ENCODE measurements at regions not wholly inside any gene's neighbourhood (a gene's known extent, or its start where the extent isn't known, plus 50 kb on each side); places are given as distances from the start of the nearest gene placed in this dataset.

- peaks cover 3 to 15% (median 6%) of the 10 kb centered on the region in 4 donors for H3K4me1 ChIP-seq
- intact Hi-C loops (cut with DNase I; ENCODE audit: low total_unique reads) = no loop called here
- H3K27ac ChIP-seq = no peak overlapping the region
- 56 to 65% methylated on average over 3 to 5 of the region's 5 CpGs for WGBS, 2 donors (ENCODE audit: low coverage in 1 of 2)
- no peak overlapping the region for H3K4me3 ChIP-seq
- no peak for DNase-seq
- TF ChIP-seq POLR2AphosphoS5 (IDR thresholded peaks at IDR 0.05) = no peak
- TF ChIP-seq POLR2A (IDR thresholded peaks at IDR 0.05) = no peak
- TF ChIP-seq CTCF (IDR thresholded peaks at IDR 0.05) = no peak
- TF ChIP-seq EP300 (IDR thresholded peaks at IDR 0.05; ENCODE audit: low read depth) = no peak
- H3K36me3 ChIP-seq = no peaks in the 10 kb centered on the region
- no peaks in the 10 kb centered on the region for H3K9me3 ChIP-seq
- in situ Hi-C loops (cut with MboI; ENCODE audit: low pct_ligation_motif_present in 1 of 4, low pct_unique_long_range_greater_than_20kb in 1 of 4, low sequenced_read_pairs in 3 of 4) = no loop called here
- no peaks in the 10 kb centered on the region for H3K27me3 ChIP-seq
Observed at GRCh38 chr7:35550831-35551230, 144.1 kb downstream of the HERPUD2 start.

- no peak for TF ChIP-seq EP300 (IDR thresholded peaks at IDR 0.05; ENCODE audit: low read depth)
- TF ChIP-seq POLR2A (IDR thresholded peaks at IDR 0.05) = no peak
- Histone ChIP-seq H3K4me3 (no peak overlapping the region), H3K36me3 (no peaks in the 10 kb centered on the region), H3K27me3 (no peaks in the 10 kb centered on the region), H3K4me1 (peaks cover 3 to 15% (median 6%) of the 10 kb centered on the region in 4 donors), H3K27ac (no peak overlapping the region), H3K9me3 (no peaks in the 10 kb centered on the region)
- DNase-seq = no peak
- intact Hi-C loops (cut with DNase I; ENCODE audit: low total_unique reads) = no loop called here
- in situ Hi-C loops (cut with MboI; ENCODE audit: low pct_ligation_motif_present in 1 of 4, low pct_unique_long_range_greater_than_20kb in 1 of 4, low sequenced_read_pairs in 3 of 4) = loop anchor here in 2 of 4 donors (25.0 kb wide), 1 partner anchor 362 kb away; no protein-coding TSS in a partner anchor
- 86% methylated on average over 3 of the region's 3 CpGs; no CpG with 5 or more reads in 1 of the 2 donors for WGBS, 2 donors (ENCODE audit: low coverage in 1 of 2)
Observed at GRCh38 chr7:35549781-35550180, 145.2 kb downstream of the HERPUD2 start.

DNA sequence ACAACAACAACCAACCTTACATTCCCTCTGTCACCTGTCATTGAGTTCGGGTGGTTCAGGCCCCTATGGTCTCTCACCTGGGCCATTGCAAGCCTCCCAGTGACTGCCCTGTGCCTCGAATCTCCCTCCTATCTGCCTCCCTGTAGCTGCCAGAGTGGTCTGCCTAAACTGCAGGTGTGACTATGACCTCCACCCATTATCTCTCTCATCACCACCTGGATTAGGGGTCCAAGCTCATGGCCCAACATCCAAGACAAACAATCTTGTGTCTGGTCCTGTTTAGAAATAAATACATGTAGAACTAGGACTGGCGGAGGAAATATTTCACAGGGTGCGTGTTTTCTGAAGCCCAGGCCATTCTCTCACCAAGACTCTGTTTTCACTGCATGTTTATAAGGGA is 146.6 kb downstream of the HERPUD2 start:
- Histone ChIP-seq H3K36me3 (no peaks in the 10 kb centered on the region), H3K27me3 (no peaks in the 10 kb centered on the region), H3K27ac (no peak overlapping the region), H3K4me3 (no peak overlapping the region), H3K4me1 (peaks cover 0 to 9% (median 3%) of the 10 kb centered on the region in 4 donors), H3K9me3 (no peaks in the 10 kb centered on the region)
- in situ Hi-C loops (cut with MboI; ENCODE audit: low pct_ligation_motif_present in 1 of 4, low pct_unique_long_range_greater_than_20kb in 1 of 4, low sequenced_read_pairs in 3 of 4) (loop anchor here in 2 of 4 donors (25.0 kb wide), 1 partner anchor 361 kb away; no protein-coding TSS in a partner anchor), intact Hi-C loops (cut with DNase I; ENCODE audit: low total_unique reads) (no loop called here)
- WGBS, 2 donors (ENCODE audit: low coverage in 1 of 2) = 82 to 90% methylated on average over 3 to 4 of the region's 4 CpGs
- DNase-seq = no peak
- TF ChIP-seq EP300 (IDR thresholded peaks at IDR 0.05; ENCODE audit: low read depth) (no peak), CTCF (IDR thresholded peaks at IDR 0.05) (no peak), POLR2A (IDR thresholded peaks at IDR 0.05) (no peak), POLR2AphosphoS5 (IDR thresholded peaks at IDR 0.05) (no peak)

DNA sequence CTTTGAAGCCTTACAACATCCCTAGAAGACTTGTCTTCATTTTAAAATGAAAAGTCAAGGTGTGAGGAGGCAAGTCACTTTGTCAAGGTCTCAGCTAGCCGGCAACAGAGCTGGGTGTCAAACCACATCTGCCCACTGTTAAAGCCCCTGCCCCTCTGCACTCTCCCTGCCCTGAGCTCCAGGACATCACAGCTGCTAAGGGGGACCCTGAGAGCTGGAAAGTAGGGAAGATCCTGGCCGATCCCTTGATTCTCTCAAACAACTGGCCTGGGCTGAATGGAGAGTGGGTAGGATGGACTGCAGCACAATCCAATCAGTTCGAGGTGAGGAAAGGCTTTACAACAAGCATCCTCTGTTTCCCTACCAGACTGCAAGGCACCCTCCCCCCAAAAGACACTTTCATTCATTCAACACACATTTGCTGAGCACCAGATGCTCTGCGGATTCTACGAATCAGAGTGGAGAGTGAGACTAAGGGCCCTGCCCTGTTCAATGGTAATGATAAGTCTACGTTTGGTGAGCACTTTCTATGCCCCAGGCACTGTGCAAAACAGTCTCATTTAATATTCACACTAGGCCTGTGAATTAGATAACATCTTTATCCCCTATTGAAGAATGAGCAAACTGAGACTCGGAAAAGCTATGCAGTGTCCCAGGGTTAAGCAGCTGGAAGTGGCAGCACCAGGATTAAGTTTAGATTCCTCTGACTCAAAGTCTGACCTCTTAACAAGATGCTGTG is 148.1 kb downstream of the HERPUD2 start:
- TF ChIP-seq POLR2AphosphoS5 (IDR thresholded peaks at IDR 0.05) (no peak), EP300 (IDR thresholded peaks at IDR 0.05; ENCODE audit: low read depth) (no peak), POLR2A (IDR thresholded peaks at IDR 0.05) (no peak), CTCF (IDR thresholded peaks at IDR 0.05) (no peak)
- Histone ChIP-seq H3K27me3 (no peaks in the 10 kb centered on the region), H3K36me3 (no peaks in the 10 kb centered on the region), H3K4me3 (no peak overlapping the region), H3K27ac (no peak overlapping the region), H3K4me1 (no peaks in the 10 kb centered on the region), H3K9me3 (no peaks in the 10 kb centered on the region)
- WGBS, 2 donors (ENCODE audit: low coverage in 1 of 2) = 82% methylated on average over 7 of the region's 7 CpGs; no CpG with 5 or more reads in 1 of the 2 donors
- in situ Hi-C loops (cut with MboI; ENCODE audit: low pct_ligation_motif_present in 1 of 4, low pct_unique_long_range_greater_than_20kb in 1 of 4, low sequenced_read_pairs in 3 of 4) (loop anchor here in 2 of 4 donors (25.0 kb wide), 1 partner anchor 360 kb away; no protein-coding TSS in a partner anchor), intact Hi-C loops (cut with DNase I; ENCODE audit: low total_unique reads) (no loop called here)
- DNase-seq = no peak

Data from transverse colon (tissue), 4 donors.